ENCODE measurements at regions not wholly inside any gene's neighbourhood (a gene's known extent, or its start where the extent isn't known, plus 50 kb on each side); places are given as distances from the start of the nearest gene placed in this dataset.

DNA sequence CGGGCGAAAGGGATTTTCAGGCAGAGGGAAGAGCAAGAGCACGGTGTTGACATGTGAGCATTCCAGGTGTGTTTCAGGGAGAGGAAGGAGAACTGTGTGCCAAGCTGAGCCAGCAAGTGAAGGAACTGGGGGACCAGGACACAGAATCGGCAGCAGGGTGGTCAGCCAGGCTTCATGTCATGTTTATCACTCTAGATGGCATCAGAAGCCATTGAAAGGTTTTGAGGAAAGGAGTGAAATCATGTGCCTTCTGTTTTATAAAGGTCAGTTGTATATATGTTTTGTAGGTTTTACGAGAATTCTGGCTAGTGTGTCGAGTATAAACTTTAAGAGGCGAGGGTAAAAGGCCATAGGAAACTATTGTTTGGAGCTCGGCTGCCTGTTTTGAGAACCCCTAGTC, 682.3 kb downstream of the TRIML1 start:
- no peaks in the 10 kb centered on the region for H3K4me1 ChIP-seq
- no peaks in the 10 kb centered on the region for H3K9me3 ChIP-seq
- no peaks in the 10 kb centered on the region for H3K27me3 ChIP-seq
- H3K27ac ChIP-seq (replicated peaks in 1 of 4), result no peak overlapping the region
- intact Hi-C loops (cut with DNase I), result no loop called here
- no peaks in the 10 kb centered on the region for H3K36me3 ChIP-seq
- 85% methylated on average over 8 of the region's 8 CpGs for WGBS
- no peak overlapping the region for H3K4me3 ChIP-seq
- no peak for TF ChIP-seq POLR2AphosphoS5 (IDR thresholded peaks at IDR 0.05)
- TF ChIP-seq, protein P1, sequence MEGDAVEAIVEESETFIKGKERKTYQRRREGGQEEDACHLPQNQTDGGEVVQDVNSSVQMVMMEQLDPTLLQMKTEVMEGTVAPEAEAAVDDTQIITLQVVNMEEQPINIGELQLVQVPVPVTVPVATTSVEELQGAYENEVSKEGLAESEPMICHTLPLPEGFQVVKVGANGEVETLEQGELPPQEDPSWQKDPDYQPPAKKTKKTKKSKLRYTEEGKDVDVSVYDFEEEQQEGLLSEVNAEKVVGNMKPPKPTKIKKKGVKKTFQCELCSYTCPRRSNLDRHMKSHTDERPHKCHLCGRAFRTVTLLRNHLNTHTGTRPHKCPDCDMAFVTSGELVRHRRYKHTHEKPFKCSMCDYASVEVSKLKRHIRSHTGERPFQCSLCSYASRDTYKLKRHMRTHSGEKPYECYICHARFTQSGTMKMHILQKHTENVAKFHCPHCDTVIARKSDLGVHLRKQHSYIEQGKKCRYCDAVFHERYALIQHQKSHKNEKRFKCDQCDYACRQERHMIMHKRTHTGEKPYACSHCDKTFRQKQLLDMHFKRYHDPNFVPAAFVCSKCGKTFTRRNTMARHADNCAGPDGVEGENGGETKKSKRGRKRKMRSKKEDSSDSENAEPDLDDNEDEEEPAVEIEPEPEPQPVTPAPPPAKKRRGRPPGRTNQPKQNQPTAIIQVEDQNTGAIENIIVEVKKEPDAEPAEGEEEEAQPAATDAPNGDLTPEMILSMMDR (IDR thresholded peaks at IDR 0.05), result no peak
- TF ChIP-seq EP300 (IDR thresholded peaks at IDR 0.05), result no peak
- no peak for TF ChIP-seq POLR2A (IDR thresholded peaks at IDR 0.05; ENCODE audit: low read depth)
- no peak for DNase-seq (ENCODE audit: extremely low spot score)

DNA sequence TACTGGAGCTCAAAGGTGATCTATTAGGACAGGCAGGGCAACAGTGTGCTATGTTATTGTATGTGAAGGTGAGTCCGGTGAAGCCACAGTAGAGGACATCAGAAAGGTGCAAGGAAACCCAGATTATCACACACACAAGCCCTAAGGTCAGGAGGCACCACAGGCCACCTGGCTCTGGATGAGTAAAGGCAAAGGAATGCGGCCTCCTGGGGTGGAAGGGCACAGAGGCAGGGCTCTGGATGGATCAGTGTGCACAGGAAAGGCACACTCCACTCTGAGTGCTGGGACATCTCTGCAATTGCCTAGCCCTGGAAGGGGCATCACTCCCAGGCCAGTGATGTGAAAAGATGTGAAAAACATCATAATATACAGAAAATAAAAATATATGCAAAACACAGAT, 683.5 kb downstream of the TRIML1 start:
- TF ChIP-seq POLR2A (IDR thresholded peaks at IDR 0.05; ENCODE audit: low read depth) (no peak), EP300 (IDR thresholded peaks at IDR 0.05) (no peak)
- TF ChIP-seq, protein P1 (IDR thresholded peaks at IDR 0.05), result no peak
- DNase-seq (ENCODE audit: extremely low spot score), result no peak
- Histone ChIP-seq H3K36me3 (no peaks in the 10 kb centered on the region), H3K4me1 (no peaks in the 10 kb centered on the region), H3K27ac (replicated peaks in 1 of 4) (no peak overlapping the region), H3K27me3 (no peaks in the 10 kb centered on the region), H3K4me3 (no peak overlapping the region), H3K9me3 (no peaks in the 10 kb centered on the region)
- intact Hi-C loops (cut with DNase I), result no loop called here
- 88% methylated on average over 2 of the region's 2 CpGs for WGBS

DNA sequence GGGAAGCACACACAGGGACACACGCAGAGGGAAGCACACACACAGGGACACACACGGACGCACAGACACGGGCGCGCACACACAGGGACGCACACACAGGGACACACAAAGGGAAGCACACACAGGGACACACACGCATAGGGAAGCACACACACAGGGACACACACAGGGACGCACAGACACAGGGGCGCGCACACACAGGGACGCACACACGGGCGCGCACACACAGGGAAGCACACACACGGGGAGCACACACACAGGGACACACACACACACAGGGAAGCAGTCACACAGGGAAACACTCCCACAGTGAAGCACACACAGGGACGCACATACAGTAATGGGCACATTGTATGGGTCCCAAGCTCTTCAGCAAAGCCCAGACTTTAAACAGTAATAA, 685.3 kb downstream of the TRIML1 start:
- TF ChIP-seq, protein P1 (IDR thresholded peaks at IDR 0.05), result no peak
- no peak for TF ChIP-seq EP300 (IDR thresholded peaks at IDR 0.05)
- TF ChIP-seq POLR2A (IDR thresholded peaks at IDR 0.05; ENCODE audit: low read depth), result no peak
- no peak for TF ChIP-seq POLR2AphosphoS5 (IDR thresholded peaks at IDR 0.05)
- H3K27ac ChIP-seq (replicated peaks in 1 of 4), result no peak overlapping the region
- no peaks in the 10 kb centered on the region for H3K27me3 ChIP-seq
- no peak overlapping the region for H3K4me3 ChIP-seq
- DNase-seq (ENCODE audit: extremely low spot score), result no peak
- H3K9me3 ChIP-seq, result no peaks in the 10 kb centered on the region
- H3K4me1 ChIP-seq, result no peaks in the 10 kb centered on the region
- H3K36me3 ChIP-seq, result no peaks in the 10 kb centered on the region
- intact Hi-C loops (cut with DNase I), result no loop called here
- 94% methylated on average over 17 of the region's 17 CpGs for WGBS

DNA sequence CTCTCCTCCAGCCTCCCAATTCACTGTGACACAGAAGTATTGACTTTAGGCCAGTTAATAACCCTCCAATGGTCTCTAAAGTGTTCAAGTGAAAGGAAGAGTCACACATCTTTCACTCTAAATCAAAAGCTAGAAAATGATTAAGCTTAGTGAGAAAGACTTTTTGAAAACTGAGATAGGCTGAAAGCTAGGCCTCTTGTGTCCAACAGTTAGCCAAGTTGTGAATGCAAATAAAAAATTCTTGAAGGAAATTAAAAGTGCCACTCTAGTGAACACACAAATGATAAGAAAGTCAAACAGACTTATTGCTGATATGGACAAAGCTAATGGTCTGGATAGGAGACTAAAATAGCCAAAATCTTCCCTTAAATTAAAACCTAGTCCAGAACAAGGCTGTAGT, 687.2 kb downstream of the TRIML1 start:
- intact Hi-C loops (cut with DNase I), result no loop called here
- Histone ChIP-seq H3K36me3 (no peaks in the 10 kb centered on the region), H3K27me3 (no peaks in the 10 kb centered on the region), H3K27ac (replicated peaks in 1 of 4) (no peak overlapping the region), H3K4me3 (no peak overlapping the region), H3K9me3 (no peaks in the 10 kb centered on the region), H3K4me1 (no peaks in the 10 kb centered on the region)
- TF ChIP-seq, protein P1 (IDR thresholded peaks at IDR 0.05), result no peak
- no peak for TF ChIP-seq POLR2AphosphoS5 (IDR thresholded peaks at IDR 0.05)
- no peak for TF ChIP-seq EP300 (IDR thresholded peaks at IDR 0.05)
- TF ChIP-seq POLR2A (IDR thresholded peaks at IDR 0.05; ENCODE audit: low read depth), result no peak
- DNase-seq (ENCODE audit: extremely low spot score), result no peak

DNA sequence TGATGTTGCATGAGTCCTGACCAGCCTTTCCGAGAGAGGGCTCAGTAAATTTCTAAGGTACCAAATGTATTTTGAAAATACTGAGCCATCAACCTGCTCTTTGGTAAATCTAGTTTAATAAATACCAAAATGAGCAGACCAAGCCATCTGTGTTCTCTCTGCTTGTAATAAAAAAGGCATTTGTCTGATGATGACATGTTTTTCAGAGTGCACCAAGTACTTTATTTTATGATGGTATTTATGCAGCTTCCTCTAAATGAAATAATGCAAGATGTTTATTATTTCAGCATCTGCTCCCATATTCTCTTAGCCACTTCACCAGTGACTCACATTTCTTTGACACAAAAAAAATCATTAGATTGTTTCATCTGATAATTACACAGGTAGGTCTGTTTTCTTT, 700.5 kb downstream of the TRIML1 start:
- no peaks in the 10 kb centered on the region for H3K4me1 ChIP-seq
- H3K4me3 ChIP-seq, result no peak overlapping the region
- intact Hi-C loops (cut with DNase I), result no loop called here
- WGBS, result 58% methylated on average over 1 of the region's 1 CpG
- H3K36me3 ChIP-seq, result no peaks in the 10 kb centered on the region
- no peaks in the 10 kb centered on the region for H3K9me3 ChIP-seq
- H3K27ac ChIP-seq (replicated peaks in 1 of 4), result no peak overlapping the region
- H3K27me3 ChIP-seq, result no peaks in the 10 kb centered on the region
- DNase-seq (ENCODE audit: extremely low spot score), result no peak
- TF ChIP-seq, protein P1 (IDR thresholded peaks at IDR 0.05), result no peak
- TF ChIP-seq EP300 (IDR thresholded peaks at IDR 0.05) (no peak), POLR2A (IDR thresholded peaks at IDR 0.05; ENCODE audit: low read depth) (no peak), POLR2AphosphoS5 (IDR thresholded peaks at IDR 0.05) (no peak)
